ENCODE measurements at regions not wholly inside any gene's neighbourhood (a gene's known extent, or its start where the extent isn't known, plus 50 kb on each side); places are given as distances from the start of the nearest gene placed in this dataset.

- in situ Hi-C loops (cut with HindIII; ENCODE audit: low pct_unique_long_range_greater_than_20kb, low sequenced_read_pairs) (no loop called here), intact Hi-C loops (cut with micrococcal nuclease; ENCODE audit: unreplicated experiment) (no loop called here)
- TF ChIP-seq SIN3A (IDR thresholded peaks at IDR 0.05; ENCODE audit: borderline replicate concordance, insufficient read depth, low read depth, low read length) (no peak), REST (IDR thresholded peaks at IDR 0.05; ENCODE audit: insufficient read depth in 1 of 2, low read depth in 2 of 2, low read length in 1 of 2) (no peak), CTCF (IDR thresholded peaks at IDR 0.05) (no peak), TCF7L2 (IDR thresholded peaks at IDR 0.05; ENCODE audit: low read depth, low read length) (no peak), POLR2AphosphoS5 (IDR thresholded peaks at IDR 0.05; ENCODE audit: low read depth, low read length) (no peak)
- Histone ChIP-seq H3K4me1 (ENCODE audit: control insufficient read depth, insufficient read depth, low read length) (no peaks in the 10 kb centered on the region), H3K36me3 (ENCODE audit: control insufficient read depth, insufficient read depth, low read length) (no peaks in the 10 kb centered on the region), H3K4me3 (ENCODE audit: low read depth in 2 of 2, low read length in 2 of 2) (no peak overlapping the region), H3K27me3 (ENCODE audit: control insufficient read depth, insufficient read depth, low read length) (no peaks in the 10 kb centered on the region; the same call in 1 of the 2 replicates), H3K27ac (ENCODE audit: low read length) (no peak overlapping the region), H3K9me3 (ENCODE audit: control insufficient read depth, insufficient read depth, low read depth, low read length) (no peaks in the 10 kb centered on the region)
- CTCF ChIA-PET: no interaction called here
- DNase-seq (ENCODE audit: low read depth, low spot score) (no peak), ATAC-seq (no peak)
- POLR2A ChIA-PET: interaction anchor here (0.5 kb wide), 1 partner anchor 216 kb away, joined by 3 read pairs; no protein-coding TSS in a partner anchor
- BruUV-seq (replicated peaks): no TSS peak
Observed at GRCh38 chr9:91483835-91484234, 60.2 kb upstream of the NFIL3 start.

- ChIA-PET POLR2A (no interaction called here), CTCF (no interaction called here)
- no peak for ATAC-seq
- in situ Hi-C loops (cut with HindIII; ENCODE audit: low pct_unique_long_range_greater_than_20kb, low sequenced_read_pairs): no loop called here
- DNase-seq (ENCODE audit: low read depth, low spot score): no peak
- no TSS peak for BruUV-seq (replicated peaks)
- TF ChIP-seq CTCF (IDR thresholded peaks at IDR 0.05) (no peak), POLR2AphosphoS5 (IDR thresholded peaks at IDR 0.05; ENCODE audit: low read depth, low read length) (no peak), SIN3A (IDR thresholded peaks at IDR 0.05; ENCODE audit: borderline replicate concordance, insufficient read depth, low read depth, low read length) (no peak), REST (IDR thresholded peaks at IDR 0.05; ENCODE audit: insufficient read depth in 1 of 2, low read depth in 2 of 2, low read length in 1 of 2) (no peak), TCF7L2 (IDR thresholded peaks at IDR 0.05; ENCODE audit: low read depth, low read length) (no peak)
- intact Hi-C loops (cut with micrococcal nuclease; ENCODE audit: unreplicated experiment): no loop called here
- Histone ChIP-seq H3K27me3 (ENCODE audit: control insufficient read depth, insufficient read depth, low read length) (no peaks in the 10 kb centered on the region; the same call in 1 of the 2 replicates), H3K4me3 (ENCODE audit: low read depth in 2 of 2, low read length in 2 of 2) (no peak overlapping the region), H3K36me3 (ENCODE audit: control insufficient read depth, insufficient read depth, low read length) (no peaks in the 10 kb centered on the region), H3K4me1 (ENCODE audit: control insufficient read depth, insufficient read depth, low read length) (no peaks in the 10 kb centered on the region), H3K9me3 (ENCODE audit: control insufficient read depth, insufficient read depth, low read depth, low read length) (no peaks in the 10 kb centered on the region), H3K27ac (ENCODE audit: low read length) (no peak overlapping the region)
Observed at GRCh38 chr9:91483189-91483691, 59.6 kb upstream of the NFIL3 start.

Data from Panc1 (cell line).